ENCODE measurements at regions not wholly inside any gene's neighbourhood (a gene's known extent, or its start where the extent isn't known, plus 50 kb on each side); places are given as distances from the start of the nearest gene placed in this dataset.

DNA sequence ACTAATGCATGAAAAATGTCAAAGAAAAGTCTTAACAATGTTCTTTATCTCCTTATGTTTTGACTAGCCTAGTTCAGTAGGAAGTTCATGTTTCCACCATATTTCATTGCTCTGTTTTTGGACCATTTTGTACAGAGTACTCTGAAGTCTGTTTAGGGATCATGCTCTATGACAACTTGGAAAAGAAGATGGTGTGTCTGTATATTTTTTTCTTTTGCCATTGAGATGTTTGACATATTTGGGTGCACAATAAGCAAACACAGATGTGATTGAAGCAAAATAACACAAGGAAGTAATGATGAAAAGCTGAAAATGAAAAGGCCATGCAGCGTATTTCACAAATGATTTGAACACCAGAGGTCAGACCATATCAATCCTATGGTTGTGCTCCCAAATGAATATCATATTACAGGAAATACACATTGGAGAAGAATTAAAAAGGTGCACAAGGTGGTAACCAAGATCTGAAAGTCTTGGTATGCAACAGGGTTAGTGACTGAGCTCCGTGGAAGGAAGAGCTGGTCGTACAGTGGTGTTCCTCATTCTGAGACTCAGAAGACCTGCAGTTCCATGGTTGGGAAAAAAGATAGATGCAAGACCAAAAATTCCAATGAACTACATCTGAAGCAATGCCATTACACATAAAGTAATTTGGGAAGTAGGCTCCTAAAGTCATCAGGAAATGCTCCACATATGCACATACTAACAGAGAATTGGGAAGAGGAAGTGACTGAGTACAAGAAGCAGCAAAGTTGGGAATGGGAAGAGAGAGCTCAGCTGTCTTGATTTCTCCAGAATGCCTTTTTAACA, 463.5 kb downstream of the LMO4 start:
- DNase-seq, result no peak

DNA sequence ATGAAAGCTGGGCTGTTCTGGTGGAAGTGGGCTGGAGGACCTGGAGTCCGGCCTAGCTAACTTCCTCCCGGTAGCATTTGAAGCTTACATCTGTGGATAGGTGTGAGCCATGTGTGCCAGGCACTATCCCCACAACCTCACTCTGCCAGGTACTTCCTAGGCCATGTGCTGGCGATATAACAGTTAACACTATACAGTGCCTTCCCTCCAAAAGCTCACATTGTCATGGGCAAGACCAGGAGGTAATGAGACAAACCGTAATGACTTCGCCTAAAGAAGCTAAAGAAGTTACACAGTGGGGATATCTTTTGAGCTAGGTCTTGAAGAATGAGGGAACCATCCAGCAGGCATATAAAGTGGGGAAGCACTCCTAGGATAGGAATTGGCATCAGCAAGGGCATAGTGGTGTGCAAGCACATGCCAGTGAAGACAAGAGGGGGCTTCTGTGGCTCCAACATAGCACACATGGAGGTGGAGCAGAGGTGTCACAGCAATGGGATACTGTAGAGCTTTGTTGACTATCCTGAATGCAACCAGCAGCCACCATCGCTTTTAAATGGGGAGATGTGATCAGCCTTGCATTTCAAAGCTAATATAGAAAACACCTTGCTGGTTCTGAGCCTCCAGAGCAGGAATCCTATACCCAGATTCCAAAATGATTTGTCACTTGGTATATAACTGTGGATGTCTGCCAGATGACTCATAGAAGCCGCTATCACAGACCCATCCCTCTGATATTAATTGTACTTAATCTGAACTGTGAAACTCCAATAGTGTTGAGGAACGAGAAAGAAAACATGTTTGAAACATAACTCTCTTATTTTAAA, 466.3 kb downstream of the LMO4 start:
- no peak for DNase-seq

GRCh38 chr1:87795615-87796337, 467.1 kb downstream of the LMO4 start:
- DNase-seq, result no peak

DNA sequence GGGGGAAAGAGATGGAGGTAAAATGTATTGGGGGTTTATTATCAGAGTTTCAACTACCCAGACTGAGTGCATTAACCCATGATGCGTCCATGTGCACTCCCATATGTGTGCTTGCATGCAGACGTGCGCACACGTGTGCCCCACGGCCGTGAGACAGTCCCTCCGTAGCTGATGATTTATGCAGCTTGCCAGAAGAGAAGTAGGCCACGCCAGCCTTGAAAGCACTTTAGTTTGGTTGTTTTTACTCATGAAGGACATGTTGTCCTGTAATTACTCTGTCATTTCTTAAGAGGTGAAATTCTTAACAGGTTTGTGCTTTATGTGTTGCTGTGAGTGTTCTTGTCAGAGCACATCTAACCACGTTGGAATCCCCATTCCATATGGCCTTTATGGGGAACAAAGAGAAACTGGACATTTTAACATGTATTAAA, 467.8 kb downstream of the LMO4 start:
- no peak for DNase-seq

DNA sequence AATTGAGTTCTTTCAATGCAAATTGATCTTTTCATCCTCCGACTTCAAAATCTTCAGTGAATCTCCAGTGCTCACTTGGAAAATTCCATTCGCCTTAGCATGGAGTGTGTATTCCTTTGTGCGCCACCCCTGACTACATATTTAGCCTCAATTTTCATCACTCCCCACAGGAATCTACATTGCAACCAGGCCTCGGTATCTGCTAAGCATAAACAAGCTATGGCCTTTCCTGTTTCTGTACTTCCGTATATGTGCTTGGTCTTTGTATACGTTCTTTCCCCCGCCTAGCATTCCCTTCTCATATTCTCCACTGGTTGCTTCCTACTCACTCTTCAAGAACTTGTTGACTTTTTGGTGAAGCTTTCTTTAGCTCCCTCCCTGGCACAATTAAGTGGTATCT, 470.8 kb downstream of the LMO4 start:
- DNase-seq, result no peak

DNA sequence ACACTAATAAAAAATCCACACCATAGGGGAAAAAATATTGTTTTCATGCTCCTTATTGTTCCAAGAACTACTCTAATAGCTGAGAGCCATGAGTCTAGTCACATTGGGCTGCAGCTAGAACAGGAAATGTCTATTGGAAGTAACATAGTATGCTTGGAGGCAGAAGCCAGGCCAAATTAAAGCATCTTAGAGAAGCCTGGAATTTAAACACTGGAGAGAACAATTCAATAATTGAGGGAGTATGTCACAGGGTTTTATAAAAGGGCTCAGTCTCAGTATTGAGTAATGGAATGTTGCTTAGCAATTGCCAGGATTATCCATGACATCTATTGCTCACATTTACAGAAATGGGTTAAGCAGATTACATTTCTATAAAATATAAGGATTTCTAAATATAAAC, 471.3 kb downstream of the LMO4 start:
- DNase-seq, result no peak

GRCh38 chr1:87803375-87803774, 474.7 kb downstream of the LMO4 start:
- no peak for DNase-seq

DNA sequence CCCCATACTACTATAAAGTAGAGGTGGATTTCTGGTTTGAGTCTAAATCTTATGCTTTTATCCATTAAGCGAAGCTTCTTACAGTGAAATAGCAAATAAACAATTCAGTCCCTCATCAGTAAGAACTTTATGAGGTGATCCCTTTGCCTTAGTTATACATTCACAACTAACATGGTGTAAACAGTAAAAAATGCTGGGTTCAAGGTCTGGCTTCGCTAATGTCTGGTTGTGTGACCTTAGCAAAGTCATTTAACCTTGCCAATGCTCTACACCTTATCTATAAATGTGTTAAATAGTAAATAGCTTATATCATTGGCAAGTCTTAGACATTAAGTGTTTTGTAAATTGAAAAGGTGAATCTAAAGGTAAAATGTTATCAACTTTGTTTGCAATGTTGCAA, 475.4 kb downstream of the LMO4 start:
- no peak for DNase-seq

DNA sequence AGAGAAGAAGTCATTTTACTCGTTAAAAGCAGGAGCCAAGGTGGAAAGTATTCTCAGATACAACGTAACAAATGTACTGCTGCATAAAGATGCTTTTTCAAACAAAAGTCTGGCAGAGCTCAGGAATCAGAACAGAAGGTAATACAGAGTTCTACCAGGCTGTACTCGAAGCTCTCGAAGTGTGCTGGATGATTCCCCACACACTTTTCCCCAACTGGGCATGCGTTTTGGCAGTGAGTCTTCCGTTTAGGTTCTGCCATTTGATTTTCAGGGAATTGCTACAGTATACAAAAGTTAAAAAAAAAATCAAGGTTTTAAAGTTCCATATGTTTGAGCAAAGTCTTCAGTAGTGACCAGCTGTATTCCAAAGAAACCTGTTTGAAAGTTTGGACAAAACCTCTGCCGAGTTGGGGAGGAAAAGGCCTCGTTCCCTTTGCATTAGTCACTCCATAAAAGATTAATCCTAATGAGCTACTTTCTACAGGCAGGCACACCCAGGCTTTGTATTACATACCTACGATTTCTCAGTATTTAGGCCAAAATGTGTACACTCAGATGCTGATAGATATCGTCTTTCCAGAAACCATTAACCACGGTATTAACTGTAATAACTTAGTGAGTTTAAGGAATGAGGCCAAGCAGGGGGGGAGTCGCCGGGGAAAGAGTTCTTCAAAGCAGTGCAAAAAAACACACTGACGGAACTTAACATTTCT, 477.1 kb downstream of the LMO4 start:
- DNase-seq, result no peak

GRCh38 chr1:87806379-87807094, 477.9 kb downstream of the LMO4 start:
- DNase-seq, result no peak

GRCh38 chr1:87810166-87810565, 481.5 kb downstream of the LMO4 start:
- no peak for DNase-seq

DNA sequence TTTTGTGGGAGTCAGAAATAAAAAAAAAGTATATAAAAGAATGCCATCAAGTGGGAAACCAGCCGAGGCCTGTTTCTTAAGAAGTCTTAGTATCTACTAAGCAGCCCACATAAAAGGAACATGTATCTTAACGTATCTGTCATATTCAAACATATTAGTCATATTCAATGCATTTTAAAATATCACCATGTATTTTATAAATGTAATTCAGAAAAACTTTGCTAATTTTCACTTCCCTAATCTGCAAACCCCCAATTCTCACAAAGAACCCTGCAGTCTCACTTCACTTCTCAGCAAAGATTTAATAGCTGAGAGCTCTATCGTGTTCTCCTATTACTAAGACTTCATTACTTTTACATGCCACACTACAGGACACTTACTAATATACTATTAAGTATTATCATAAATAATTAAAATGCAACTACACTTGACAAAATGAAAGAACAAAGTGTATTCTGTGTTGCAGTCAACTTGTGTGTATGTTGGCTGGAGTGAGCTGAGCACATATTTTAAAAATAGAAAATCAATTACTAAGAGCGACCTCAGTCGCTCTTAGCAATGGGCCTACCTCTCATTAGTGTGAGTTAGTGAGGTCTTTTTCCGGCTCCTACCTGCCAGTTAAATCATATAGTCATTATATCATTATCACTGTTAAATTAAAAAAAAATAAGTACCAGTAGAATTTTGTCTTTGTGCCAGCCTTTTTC, 484.3 kb downstream of the LMO4 start:
- no peak for DNase-seq

DNA sequence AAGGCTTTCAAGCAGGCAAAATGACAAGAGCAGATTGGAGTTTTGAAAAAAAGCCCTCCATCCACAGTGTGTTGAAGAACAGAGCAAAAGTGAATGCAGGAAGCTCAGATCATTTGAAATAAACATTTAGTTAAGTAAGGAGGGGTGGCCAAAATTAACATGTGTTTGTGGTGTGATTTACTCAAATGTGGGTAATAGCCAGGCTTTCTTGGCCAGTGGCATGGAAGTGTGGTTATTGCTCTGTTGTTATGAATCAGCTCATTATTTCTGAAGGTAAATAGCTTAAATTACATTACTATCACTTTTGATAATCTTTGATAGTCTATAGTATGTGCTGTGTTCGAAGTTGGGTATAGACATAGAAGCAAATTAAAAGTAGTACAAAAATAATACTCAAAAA, 485.9 kb downstream of the LMO4 start:
- no peak for DNase-seq

GRCh38 chr1:87816646-87817045, 488.0 kb downstream of the LMO4 start:
- DNase-seq, result no peak

DNA sequence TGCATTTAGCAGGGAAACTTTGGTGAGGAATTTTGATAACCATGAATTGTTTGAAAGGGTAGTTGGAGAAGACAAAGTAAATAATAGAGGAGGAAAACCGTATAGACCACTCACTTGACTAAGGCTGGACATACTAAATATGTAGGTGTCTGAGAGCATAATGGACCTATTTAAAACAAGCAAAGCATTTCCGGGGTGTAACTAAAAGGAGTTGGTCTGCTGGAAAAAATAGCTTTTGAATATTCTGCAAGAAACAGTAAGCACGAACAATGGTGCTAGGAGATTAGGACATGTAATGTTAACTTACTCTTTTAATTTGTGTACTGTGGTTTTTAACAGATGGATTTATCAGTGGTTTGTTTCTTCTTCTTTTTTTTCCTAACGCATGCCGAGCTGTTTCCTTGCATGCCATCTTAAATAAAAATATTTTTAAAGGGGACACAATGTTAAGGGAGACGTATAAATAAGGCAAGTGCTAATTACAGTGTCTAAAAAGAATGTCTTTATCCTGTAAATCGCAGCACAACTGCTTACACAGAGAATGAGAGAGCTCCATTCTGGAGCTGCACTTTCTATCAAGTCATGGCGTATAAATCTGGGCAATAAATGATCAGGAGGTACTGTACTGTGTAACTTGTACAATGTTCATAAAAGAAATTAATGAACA, 492.1 kb downstream of the LMO4 start:
- no peak for DNase-seq

DNA sequence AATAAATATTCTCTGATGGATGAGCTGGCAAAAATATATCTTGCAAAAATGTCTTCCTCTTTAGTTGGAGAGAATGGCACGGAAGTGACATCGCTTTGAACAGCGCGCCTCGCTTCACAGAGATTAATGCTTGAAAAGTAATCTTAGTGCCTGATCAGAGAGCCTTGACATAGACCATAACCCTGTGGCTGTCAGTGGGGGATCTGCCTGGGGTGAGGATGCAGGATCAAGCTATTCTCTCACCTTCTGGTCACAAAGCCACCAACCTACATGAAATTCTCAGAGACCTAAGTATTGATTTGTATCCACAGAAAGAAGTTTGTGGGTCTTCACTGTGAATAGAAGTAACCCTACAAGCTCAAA, 492.6 kb downstream of the LMO4 start:
- DNase-seq, result no peak

DNA sequence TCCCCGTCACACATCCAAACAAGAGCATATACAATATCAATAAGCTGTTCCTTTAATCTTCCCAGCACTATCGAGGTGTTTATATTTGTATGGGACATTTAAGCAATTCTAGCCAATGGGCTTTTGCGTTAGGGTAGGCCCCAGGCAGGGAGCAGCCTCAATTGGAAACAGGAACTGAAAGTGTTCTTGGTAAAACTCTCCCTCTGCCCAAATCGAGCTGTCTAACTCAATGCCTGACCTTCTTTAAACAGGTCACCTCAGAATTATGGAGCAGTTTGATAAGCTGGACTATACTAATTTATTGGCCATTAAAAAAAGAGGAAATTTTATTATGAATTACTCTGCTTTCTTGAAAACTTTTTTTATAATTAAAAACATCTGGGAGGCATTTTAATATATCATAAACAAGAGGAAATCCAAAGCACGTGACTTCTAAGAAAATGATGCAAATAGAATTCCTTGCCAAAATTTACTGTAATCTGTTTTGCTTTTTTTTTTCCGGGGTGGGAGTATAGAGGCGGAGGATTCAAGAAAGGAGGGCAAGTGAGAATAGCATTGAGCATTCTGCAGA, 498.1 kb downstream of the LMO4 start:
- no peak for DNase-seq

DNA sequence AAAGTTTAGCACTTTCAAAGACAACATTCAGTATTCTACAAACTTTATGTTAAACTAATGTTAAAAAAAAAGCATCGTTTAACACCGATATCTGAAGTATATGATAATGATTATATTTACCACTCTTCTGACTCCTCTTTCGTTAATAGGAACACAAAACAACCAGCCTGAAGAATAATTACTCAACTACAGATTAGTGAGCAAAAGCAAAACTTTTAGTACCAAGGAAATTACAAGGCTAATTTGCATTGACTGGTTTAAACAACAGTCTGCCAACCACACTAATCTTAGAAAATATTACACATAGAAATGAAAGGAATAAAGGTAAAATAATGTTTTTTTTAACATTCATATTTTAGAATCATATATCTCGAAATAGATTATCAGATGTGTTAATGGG, 500.7 kb downstream of the LMO4 start:
- DNase-seq, result no peak

- no peak for DNase-seq
Observed at GRCh38 chr1:87830432-87830978, 501.8 kb downstream of the LMO4 start.

- DNase-seq, result no peak
Observed at GRCh38 chr1:87833166-87833565, 504.5 kb downstream of the LMO4 start.
